ENCODE measurements at regions not wholly inside any gene's neighbourhood (a gene's known extent, or its start where the extent isn't known, plus 50 kb on each side); places are given as distances from the start of the nearest gene placed in this dataset.
A peak's percentile ranks its signal among the peaks of the same experiment; 100 is the strongest.

DNA sequence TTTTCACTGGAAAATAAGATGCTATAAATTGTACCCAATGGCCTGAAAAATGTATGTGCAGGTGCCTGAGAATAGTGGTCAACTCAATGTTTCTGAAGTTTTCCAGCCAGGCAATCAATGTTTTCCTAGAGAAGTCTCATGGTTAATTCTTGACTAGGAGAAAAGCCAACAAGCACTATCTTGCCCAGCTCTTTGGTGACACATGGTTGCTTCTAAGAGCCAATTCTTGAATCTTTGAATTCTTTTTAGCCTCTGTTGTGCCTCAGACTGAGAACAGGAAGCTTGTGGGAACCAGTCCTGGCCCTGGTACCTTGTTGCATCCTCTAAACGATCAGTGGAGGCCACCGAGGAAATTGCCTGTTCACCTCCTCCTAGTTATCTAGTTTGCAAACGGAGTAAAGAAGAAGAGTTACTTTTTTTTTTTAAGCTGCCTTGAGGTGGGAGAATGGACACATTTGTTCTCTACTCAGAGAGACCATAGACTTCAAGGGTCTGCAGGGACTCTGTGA, 144.0 kb upstream of the MKLN1 start:
- TF ChIP-seq, protein P1, sequence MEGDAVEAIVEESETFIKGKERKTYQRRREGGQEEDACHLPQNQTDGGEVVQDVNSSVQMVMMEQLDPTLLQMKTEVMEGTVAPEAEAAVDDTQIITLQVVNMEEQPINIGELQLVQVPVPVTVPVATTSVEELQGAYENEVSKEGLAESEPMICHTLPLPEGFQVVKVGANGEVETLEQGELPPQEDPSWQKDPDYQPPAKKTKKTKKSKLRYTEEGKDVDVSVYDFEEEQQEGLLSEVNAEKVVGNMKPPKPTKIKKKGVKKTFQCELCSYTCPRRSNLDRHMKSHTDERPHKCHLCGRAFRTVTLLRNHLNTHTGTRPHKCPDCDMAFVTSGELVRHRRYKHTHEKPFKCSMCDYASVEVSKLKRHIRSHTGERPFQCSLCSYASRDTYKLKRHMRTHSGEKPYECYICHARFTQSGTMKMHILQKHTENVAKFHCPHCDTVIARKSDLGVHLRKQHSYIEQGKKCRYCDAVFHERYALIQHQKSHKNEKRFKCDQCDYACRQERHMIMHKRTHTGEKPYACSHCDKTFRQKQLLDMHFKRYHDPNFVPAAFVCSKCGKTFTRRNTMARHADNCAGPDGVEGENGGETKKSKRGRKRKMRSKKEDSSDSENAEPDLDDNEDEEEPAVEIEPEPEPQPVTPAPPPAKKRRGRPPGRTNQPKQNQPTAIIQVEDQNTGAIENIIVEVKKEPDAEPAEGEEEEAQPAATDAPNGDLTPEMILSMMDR (IDR thresholded peaks at IDR 0.05; ENCODE audit: insufficient read depth, low read length, severe bottlenecking) = no peak
- Histone ChIP-seq H3K36me3 (ENCODE audit: control insufficient read depth, insufficient read depth, low read length) (no peaks in the 10 kb centered on the region), H3K27me3 (ENCODE audit: control insufficient read depth, insufficient read depth, low read length) (no peaks in the 10 kb centered on the region), H3K4me3 (ENCODE audit: low read depth, low read length) (no peak overlapping the region)
- peak; percentile 84 for DNase-seq (ENCODE audit: low read depth)
- FAIRE-seq = no peak

DNA sequence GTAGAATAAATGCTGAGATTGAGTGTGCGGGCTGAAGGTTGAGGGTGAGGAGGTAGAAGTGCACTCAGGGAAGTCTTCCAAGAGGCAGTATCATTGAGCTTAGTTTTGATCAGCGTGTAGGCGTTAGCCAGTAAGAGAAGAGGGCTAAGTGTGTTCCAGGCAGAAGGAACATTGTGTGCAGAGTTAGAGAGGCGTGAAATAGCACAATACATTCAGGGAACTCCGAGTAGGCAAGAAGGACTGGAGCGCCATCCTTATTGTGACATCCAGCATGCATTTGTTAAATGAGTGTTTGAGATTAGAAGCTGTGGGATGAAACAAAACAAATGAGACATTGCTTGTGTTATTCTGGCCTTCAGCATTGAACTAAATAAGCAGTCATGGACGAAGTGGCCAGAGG, 140.9 kb upstream of the MKLN1 start:
- FAIRE-seq (no peak), DNase-seq (ENCODE audit: low read depth) (no peak)
- Histone ChIP-seq H3K4me3 (ENCODE audit: low read depth, low read length) (no peak overlapping the region), H3K27me3 (ENCODE audit: control insufficient read depth, insufficient read depth, low read length) (no peaks in the 10 kb centered on the region), H3K36me3 (ENCODE audit: control insufficient read depth, insufficient read depth, low read length) (no peaks in the 10 kb centered on the region)
- TF ChIP-seq, protein P1 (IDR thresholded peaks at IDR 0.05; ENCODE audit: insufficient read depth, low read length, severe bottlenecking) = no peak

DNA sequence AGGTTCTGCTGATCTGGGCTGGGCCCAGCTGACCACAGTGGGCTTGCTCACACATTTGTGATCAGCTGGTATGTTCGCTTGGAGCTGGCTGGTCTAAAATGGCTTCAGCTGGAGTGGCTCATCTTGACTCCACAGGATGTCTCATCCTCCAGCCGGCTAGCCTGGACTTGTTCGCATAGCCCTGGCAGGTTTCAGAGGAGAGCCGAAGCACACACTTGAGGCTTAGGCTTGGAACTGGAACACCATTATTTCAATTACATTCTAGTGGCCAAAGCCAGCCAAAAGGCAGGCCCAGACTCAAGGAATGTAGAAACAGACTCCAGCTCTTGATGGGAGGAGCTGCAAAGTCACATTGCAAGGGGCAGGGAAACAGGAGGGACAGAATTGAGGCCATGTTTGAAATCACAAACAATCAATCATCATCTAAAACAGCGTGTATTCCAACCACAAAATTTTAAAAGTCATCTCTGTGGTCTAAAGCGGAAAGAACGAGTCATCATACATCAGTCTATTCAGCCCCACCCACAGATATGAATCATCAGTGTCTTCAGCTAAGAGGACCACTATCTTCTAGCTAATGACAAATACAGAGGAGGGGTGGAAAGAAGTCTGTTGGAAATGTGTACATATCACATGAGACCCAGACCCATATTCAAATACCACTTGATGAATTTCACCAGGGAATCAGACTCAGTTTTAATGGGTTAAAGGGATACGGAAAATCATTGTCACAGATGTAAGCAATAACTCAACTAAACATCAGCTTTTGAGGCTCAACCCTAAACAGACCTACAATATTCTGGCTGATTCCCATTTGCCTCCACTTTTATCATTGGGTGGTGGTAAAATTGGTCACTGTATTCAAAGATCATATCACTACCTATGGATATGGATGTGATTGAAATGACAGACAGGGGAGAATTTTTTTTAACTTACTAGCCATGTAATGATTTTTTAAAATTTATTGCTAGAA, 139.0 kb upstream of the MKLN1 start:
- no peak for FAIRE-seq
- Histone ChIP-seq H3K36me3 (ENCODE audit: control insufficient read depth, insufficient read depth, low read length) (no peaks in the 10 kb centered on the region), H3K27me3 (ENCODE audit: control insufficient read depth, insufficient read depth, low read length) (no peaks in the 10 kb centered on the region), H3K4me3 (ENCODE audit: low read depth, low read length) (no peak overlapping the region)
- peak; percentile 99 for DNase-seq (ENCODE audit: low read depth)
- TF ChIP-seq, protein P1 (IDR thresholded peaks at IDR 0.05; ENCODE audit: insufficient read depth, low read length, severe bottlenecking) = no peak

DNA sequence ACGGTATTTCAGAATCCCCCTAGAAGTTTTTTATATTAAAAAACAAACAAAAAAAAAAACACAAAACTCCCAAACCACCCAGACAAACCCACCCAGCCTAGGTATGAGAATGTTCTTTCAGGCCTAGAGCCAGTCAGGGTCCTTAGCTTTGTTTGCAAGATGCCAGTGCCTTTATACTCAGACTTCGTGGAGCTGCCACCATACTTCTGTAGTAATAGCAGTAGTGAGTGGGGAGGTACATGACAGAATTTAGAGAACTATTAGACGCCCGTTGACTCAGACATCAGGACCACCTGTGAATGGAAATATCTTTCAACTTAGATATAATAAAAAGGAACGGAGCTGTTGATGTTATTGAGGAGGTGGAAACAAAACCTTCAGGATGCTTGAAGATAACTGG, 138.2 kb upstream of the MKLN1 start:
- Histone ChIP-seq H3K36me3 (ENCODE audit: control insufficient read depth, insufficient read depth, low read length) (no peaks in the 10 kb centered on the region), H3K4me3 (ENCODE audit: low read depth, low read length) (no peak overlapping the region), H3K27me3 (ENCODE audit: control insufficient read depth, insufficient read depth, low read length) (no peaks in the 10 kb centered on the region)
- FAIRE-seq (no peak), DNase-seq (ENCODE audit: low read depth) (no peak)
- TF ChIP-seq, protein P1 (IDR thresholded peaks at IDR 0.05; ENCODE audit: insufficient read depth, low read length, severe bottlenecking) = no peak

DNA sequence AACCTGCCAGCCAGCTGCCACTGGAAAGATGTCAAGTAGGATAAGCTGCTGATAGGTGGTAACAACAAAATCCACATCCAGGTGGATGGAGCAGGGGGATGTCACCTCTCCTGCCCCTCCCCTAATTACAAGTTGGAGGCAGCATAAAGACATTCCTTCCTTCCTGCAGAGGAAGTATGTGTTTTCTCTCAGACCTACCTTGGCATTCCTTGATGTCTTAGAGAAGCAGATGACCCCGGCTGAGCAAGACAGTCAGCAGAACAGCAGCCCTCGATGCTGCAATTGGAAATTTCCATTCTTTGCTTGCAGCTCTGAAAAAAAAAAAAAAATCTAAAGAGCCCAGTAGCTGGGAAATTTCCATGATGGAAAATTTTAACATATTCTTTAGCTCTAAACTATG, 137.5 kb upstream of the MKLN1 start:
- Histone ChIP-seq H3K27me3 (ENCODE audit: control insufficient read depth, insufficient read depth, low read length) (no peaks in the 10 kb centered on the region), H3K36me3 (ENCODE audit: control insufficient read depth, insufficient read depth, low read length) (no peaks in the 10 kb centered on the region), H3K4me3 (ENCODE audit: low read depth, low read length) (no peak overlapping the region)
- FAIRE-seq = no peak
- TF ChIP-seq, protein P1 (IDR thresholded peaks at IDR 0.05; ENCODE audit: insufficient read depth, low read length, severe bottlenecking) = no peak
- no peak for DNase-seq (ENCODE audit: low read depth)

Measured in bronchial epithelial cell (primary cell).